HG02678 (cell line): ENCODE measurements at regions not wholly inside any gene's neighbourhood (a gene's known extent, or its start where the extent isn't known, plus 50 kb on each side); places are given as distances from the start of the nearest gene placed in this dataset.

Experiments
- ATAC-seq: cut with Tn5 transposase; IDR thresholded peaks from one replicate; pipeline ENCODE4 v1.9.1; 2021; ENCODE audit warnings: mild to moderate bottlenecking, moderate library complexity; ENCODE audit not compliant: unreplicated experiment

DNA sequence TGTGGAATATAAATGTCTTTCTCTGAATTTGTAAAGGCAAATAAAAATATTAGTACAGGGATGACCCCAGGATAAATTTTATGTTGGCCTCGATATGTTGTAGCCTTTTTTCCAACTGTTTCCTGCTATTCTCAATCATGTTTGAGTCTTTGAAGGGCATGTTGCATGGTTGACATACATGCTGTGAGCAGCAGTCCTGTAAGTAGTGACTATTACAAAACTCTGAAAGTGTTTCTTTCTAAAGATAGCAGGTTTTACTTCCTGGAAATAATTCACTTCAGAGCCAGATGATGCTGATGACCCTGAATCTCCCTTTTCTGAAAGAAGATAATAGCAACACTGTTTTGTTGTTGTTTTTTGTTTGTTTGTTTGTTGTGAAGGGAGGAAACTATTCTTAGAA is 393.0 kb upstream of the GNPDA2 start:
- no peak for ATAC-seq

DNA sequence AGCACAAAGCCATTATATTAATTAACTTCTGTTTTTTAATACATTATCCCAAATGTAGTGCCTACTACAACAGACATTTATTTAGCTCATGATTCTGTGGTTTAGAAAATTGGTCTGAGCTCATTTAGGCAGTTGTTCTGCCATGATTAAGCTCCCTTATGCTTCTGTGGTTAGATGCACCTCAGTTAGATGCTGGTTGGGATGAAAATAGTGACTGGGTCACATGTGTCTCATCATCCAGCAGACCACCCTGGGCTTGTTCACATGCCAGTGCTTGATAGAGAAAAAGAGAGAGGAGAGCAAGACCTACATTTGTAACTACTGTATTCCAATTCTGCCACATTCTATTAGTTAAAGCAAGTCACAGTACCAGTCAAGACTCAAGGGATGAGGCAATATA is 376.4 kb upstream of the GNPDA2 start:
- no peak for ATAC-seq

DNA sequence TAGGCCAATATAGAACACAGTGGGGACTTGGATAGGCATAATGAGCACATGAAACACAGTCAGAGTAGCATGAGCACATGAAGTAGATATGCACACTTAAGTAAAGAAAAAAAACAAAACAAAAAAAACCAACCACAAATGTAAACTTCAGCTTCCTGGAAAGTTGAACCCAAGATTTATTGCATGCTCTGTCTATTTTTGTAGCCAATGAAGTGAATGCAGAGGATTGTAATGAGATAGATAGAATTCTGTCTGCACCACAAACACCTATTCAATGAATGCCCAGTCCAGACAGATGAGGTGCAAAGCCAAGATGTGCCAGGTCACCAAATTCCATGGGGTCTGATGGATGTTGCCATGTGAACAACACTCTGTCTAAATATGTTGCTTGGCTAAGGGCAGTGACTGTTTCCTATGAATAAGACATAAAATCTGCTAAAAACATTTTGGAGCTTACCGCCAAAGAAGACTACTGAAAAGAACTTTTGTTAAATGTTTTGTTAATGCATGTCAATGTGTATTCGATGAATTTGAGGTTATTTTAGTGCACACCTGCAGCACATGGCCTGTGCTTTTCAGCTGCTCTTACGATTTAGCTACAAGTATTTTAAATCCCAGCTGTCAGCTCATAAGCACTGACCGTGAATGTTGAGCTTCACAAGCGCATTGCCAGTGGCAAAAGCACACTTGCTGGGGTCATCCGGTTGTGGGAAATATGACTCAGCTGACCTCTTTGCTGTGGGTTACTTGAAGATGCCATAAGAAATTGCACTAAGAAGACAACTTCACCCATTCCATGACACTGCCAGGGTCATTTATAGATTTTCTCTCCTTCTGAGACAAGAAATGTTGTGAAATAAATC is 374.8 kb upstream of the GNPDA2 start:
- no peak for ATAC-seq

DNA sequence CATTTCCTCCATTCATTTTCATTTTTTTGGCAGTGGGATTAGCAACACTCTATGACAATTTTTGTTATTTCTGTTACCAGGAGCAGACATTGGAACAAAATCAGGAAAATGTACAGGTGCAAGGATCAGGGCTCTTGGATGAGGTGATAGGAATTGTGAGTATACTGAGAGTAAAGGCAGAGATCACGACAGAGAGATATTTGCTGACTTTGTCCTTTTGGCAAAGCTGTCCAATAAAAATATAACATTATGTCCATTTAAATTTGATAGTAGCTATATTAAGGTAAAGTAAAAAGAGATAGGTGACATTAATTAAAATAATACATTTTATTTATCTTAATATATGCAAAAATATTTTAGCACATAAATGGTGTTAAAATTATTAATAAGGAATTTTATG is 373.1 kb upstream of the GNPDA2 start:
- ATAC-seq = no peak

DNA sequence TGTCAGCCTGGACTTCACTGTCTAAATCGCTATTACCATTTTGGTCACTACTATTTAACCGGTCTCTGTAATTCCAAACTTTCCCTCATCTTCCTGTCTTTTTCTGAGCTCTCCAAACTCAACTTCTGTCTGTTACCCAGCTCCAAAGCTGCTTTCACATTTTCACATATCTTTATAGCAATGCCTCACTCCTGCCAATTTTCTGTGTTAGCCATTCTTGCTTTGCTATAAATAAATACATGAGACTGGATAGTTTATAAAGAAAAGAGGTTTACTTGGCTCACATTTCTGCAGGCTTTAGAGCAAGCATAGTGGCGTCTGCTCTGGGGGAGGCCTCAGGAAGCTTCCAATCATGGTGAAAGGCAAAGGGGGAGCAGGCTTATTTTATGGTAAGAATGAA is 368.3 kb upstream of the GNPDA2 start:
- no peak for ATAC-seq

DNA sequence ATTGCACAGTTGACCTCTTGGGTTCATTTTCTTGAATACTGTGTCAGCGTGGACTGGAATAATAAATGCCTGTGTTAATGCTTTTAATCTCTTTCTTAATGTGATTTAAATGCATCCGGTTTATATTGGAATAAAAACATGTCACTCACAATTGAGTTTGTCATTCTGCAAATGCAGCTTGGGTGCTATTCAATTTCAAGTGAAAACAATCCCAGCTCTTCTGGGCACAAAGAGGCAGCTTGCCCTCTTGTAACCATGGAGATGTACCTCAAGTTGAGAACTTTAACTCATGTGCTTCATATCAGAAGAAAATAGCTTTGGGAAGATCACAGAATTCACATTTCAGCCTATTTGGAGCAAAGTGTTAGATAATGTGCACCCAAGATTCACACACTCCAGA is 355.7 kb upstream of the GNPDA2 start:
- ATAC-seq = no peak

DNA sequence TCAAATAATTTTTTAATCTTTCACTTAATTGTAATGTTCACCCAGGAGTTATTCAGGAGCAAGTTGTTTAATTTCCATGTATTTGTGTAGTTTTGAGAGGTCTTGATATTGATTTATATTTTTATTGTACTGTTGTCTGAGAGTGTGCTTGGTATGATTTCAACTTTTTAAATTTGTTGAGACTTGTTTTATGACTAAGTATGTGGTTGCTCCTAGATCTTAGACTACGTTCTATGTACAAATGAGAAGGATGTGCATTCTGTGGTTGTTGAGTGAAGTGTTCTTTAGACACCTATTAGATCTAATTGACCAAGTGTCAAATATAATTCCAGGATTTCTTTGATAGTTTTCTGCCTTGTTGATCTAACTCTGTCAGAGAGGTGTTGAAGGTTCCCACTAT is 353.3 kb upstream of the GNPDA2 start:
- no peak for ATAC-seq

DNA sequence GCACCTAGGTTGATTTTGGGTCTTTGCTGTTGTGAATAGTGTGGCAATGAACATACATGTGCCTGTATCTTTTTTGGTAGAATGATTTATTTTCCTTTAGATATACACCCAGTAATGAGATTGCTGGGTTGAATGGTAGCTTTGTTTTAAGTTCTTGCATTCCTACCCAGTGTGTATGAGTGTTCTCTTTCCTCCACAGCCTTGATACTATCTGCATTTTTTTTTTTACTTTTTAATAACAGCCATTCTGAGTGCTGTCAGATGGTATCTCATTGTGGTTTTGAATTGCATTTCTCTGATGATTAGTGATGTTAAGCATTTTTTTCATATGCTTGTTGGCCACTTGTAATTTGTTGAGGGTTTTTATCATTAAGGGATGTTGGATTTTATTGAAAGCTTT is 351.8 kb upstream of the GNPDA2 start:
- no peak for ATAC-seq

DNA sequence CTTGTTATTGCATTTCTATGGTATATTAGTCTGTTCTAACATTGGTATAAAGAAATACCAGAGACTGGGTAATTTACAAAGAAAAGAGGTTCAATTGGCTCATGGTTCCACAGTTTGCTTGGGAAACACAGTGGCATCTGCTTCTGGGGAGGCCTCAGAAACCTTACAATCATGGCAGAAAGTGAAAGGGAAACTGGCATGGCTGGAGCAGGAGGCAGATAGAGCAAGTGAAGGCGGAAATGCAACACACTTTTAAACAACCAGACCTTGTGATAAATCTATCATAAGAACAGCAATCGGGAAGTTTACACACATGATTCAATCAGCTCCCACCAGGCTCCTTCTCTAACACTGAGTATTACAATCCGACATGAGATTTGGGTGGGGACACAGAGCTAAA is 346.6 kb upstream of the GNPDA2 start:
- ATAC-seq = no peak

DNA sequence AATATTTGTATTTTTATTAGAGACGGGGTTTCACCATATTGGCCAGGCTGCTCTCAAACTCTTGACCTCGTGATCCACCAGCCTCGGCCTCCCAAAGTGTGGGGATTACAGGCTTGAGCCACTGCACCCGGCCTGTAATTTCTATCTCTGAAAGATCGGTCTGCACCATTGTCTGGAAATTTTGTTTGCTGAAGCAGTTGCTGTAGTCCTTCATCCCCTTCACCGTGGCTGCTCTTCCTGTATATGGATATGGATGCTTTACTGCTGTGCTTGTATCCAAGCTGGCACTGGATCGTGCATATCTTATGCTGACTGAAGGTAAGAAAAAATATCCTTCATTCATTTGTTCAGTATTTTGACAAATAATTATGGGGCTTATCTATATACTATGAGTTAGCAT is 338.4 kb upstream of the GNPDA2 start:
- ATAC-seq = no peak

DNA sequence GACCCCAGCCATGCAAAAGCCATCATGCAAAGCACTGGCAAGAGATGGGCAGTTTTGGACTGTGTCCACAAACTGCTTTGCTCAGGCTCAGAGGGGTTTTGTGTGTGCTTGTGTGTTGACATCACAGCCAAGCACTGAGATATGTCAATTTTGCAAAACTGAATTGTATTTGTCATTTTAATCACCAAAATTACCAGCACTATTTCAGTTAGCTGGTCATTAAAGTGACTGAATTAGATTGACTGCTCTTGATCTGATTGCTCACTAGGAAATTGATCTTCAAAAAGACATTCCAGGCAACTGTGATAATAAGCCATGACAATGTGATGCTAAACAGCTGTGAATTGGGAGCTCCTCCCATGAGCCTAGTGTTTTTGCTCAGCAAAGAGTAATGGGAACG is 337.3 kb upstream of the GNPDA2 start:
- no peak for ATAC-seq

DNA sequence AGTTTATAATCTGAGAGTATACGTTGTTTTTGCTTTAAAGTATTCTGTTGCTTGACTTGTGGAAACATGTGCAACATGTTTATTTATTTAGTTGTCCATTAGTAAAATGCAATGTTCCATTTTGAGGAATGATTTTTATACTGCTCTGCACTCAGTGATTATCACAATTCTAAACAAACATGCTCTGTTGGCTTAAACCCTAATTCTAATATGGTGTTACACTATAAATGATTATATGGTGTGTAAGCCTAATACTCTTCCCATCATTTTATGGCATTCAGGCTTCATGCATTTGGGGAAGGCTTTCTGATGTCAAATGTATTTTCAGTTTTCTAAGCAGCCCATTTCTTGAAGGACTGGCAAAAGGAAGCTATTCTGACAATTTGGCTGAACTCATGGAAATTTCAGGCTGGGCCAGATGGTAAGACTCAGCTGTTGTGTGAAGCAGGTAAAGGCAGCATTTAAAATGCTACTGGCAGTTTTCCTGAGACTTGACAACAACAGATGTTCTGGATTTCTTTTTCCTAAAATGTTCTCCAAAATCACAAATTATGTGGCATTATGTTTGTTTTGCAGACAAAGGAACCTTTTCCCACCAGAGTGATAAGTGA is 336.7 kb upstream of the GNPDA2 start:
- ATAC-seq = no peak

DNA sequence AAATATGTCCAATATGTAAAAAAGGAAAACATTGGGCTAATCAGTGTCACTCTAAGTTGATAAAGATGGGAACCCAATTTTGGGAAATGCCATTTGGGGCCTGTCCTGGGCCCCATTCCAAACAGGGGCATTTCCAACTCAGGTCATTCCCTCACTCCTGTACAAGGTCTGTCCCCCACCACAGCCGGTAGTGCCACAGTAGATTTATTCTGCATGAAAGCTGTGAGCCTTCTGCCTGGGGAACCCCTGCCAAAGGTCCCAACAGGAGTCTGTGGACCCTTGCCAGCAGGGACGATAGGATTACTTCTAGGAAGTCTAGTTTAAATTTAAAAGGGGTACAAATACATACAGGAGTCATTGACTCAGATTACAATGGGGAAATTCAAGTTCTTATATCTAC is 317.6 kb upstream of the GNPDA2 start:
- no peak for ATAC-seq

DNA sequence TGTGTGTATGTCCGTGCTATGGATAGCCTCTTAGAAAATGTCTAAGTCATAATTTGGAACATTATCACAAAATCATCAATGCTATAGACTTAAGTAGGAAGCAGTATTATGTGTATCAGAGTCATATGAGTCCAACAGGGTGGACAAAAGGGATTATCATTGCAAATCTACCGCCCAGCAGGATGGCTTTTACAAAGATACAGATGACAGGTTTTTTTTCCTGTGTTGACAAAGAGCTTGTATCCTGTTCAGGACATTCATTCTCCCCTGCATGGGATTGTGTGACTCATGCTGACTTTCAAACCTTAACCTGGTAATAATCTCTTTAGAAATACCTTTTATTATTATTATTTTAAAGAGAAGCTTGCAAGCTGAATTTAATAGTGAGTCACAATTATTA is 310.3 kb upstream of the GNPDA2 start:
- ATAC-seq = no peak

DNA sequence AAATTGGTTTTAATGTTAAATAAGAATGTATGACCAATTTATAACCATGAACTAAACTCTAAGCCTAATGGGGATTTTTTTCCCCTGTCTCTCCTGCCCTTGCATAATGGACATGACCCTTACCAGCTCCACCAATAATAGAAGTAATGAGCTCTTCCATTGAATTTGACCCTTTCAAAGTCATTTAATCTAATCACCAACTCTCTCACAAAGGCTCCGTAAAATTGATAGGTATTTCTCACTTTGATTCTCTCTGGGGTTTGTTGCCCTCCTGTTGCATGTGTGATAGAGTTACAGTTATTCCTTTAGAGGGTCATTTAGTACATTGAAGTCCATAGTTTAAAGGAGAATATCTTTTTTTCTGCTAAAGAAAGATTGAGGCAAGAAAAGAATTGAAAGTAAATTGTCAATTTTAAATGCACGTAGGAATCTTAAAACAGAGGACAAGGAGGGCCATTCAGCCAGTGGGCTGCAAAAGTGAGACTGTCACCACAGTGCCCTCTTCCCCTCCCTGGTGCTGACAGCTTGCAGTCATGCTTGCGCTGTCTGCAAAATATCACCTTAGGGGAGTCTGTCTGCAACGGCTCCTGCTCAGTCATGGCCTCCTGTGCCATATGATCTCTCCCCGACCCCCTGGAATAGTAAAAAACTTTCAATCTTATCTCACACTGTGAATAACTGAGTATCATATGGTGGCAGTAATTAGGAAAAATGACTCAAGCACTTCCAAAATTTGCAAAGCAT is 307.5 kb upstream of the GNPDA2 start:
- ATAC-seq = no peak

DNA sequence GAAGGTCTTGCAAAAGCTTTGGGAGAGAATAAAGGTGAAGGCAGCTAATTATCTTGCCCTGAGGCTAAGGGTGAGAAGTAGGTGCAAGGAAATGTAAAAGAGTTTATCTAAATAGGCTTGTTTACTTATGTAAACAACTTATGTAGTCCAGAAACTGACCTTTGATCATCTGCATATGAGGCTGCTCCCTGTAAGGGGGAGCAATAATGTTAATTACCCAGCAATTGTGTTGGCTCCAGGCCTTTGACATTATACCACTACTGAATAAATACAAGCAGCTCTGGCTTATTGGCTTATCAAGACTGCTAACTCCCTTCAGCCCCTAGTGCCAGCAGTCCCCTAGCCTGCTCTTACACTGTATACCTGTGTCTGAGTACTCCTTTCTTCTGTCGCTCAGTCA is 303.7 kb upstream of the GNPDA2 start:
- no peak for ATAC-seq

DNA sequence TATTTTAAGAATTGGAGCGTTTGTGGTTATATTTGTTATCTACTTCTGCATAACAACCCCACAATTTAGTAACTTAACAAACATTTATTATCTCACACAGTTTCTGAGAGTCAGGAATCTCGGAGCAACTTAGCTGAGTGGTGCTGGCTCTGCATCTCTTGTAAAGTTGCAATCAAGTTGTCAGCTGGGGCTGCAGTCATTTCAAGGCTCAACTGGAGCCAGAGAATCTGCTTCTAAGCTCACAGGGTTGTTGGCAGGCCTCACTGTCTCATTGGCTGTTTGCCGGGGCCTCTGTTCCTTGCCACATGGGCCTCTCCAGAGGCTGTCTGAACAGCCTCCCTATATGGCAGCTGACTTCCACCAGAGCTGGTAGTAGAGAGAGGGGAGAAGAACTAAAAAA is 281.2 kb upstream of the GNPDA2 start:
- ATAC-seq = no peak

DNA sequence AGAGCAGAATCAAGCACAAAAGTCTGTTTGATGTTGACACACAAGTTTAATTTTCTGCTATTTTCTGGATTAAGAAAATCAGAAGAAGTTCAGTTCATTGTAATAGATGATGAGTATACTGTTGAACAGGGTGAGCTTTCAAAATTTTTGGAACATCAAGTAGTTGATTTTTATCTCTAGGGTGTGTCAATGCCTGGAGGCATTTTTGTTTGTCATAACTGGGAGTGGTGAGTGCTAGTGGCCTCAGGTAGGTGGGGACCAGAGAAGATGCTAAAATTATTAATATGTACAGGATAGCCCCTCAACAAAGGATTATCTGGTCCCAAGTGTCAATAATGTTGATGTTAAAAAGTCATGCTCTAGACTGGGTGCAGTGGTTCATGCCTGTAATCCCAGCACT is 279.7 kb upstream of the GNPDA2 start:
- ATAC-seq = no peak

DNA sequence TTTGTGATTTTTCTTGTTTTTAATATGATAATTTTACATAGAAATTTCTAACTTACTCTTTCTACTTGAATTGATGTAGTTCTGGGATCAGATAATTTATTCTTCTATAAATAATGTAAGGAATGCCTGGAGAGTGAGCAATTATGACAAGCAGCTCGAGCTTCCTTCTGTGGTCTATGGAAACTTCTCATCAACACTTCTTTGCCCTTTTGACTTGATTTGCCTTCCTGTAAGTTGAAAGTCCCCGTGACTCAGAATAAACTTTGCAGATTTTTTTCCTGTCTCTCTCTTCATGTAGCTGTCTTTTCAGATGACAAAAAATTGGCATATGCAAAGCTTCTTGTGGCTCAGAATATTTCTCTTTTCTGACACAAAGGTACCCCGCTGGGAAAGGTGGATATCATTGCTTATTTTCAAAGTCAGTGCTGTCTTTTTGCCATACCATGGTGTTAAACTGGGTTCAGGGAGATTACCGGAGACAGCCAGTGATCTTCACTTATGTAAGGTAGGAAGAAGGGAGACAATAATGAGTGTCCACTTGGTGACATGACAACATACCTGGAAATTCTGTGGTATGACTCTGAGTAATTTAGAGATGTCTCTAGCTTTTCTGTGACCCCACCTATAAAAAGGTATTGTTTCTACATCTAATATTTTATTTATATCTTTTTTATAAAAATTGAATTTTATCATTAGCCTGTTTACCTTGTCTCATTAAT is 278.6 kb upstream of the GNPDA2 start:
- no peak for ATAC-seq

DNA sequence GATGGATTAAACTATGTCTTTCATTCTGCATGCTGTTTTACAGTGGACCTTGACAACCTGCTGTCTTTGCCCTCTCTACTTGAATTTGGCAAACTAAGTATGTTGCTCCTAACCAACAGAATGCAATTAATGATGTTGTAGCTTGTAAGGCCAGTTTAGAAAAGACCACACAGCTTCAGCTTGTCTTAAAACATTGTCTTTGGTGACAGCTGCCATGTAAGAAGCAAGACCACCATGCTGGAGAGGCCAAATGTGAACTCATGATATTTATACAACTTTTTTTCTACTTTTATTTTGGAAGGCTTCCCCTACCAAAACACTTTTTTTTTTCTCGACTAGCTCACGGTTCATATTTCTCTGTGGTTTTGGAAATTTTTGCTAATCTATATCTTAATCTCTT is 278.0 kb upstream of the GNPDA2 start:
- ATAC-seq = no peak

DNA sequence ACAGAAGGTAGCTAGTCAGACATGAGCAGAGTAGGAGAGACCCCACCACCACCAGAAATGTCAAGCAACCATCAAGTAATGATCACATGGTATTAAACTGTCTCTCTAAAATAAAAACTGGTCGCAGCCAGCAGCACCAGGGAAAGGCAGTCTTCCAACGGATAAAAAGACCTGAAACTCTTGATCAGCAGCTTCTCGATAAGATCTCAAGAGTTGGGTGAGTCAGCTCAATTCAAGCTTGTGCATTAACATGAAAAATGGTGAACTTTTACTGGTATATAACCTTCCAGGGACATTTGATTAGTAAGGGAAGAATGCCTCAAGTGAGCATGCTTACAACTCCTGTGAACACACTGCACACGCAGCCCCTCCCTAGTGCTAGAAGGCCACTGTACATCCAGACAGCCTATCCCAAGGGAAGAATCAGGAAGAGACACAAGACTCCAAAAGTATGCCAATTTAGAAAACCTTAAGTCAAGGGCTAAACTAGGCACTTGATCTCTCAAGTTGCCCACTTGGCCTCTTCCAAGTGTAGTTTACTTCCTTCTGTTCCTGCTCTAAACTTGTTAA is 270.0 kb upstream of the GNPDA2 start:
- no peak for ATAC-seq
